ENCODE measurements at regions not wholly inside any gene's neighbourhood (a gene's known extent, or its start where the extent isn't known, plus 50 kb on each side); places are given as distances from the start of the nearest gene placed in this dataset.

- Histone ChIP-seq H3K27ac (ENCODE audit: low read length) (no peak overlapping the region), H3K4me3 (ENCODE audit: low read depth in 1 of 2, low read length in 2 of 2) (no peak overlapping the region), H3K36me3 (ENCODE audit: control insufficient read depth in 1 of 2, insufficient read depth in 2 of 2, low read length in 2 of 2) (no peaks in the 10 kb centered on the region), H3K9me3 (ENCODE audit: control insufficient read depth in 1 of 2, low read length in 2 of 2) (no peaks in the 10 kb centered on the region), H3K4me1 (ENCODE audit: control insufficient read depth in 1 of 2, insufficient read depth in 2 of 2, low read length in 2 of 2) (no peaks in the 10 kb centered on the region), H3K27me3 (ENCODE audit: low read depth, low read length) (no peaks in the 10 kb centered on the region)
These were observed 78.4 kb upstream of the ARHGEF7 start for GRCh38 chr13:111036665-111037064.

- H3K4me1 ChIP-seq (ENCODE audit: control insufficient read depth in 1 of 2, insufficient read depth in 2 of 2, low read length in 2 of 2) = no peaks in the 10 kb centered on the region
- no peaks in the 10 kb centered on the region for H3K9me3 ChIP-seq (ENCODE audit: control insufficient read depth in 1 of 2, low read length in 2 of 2)
- no peak overlapping the region for H3K27ac ChIP-seq (ENCODE audit: low read length)
- no peak overlapping the region for H3K4me3 ChIP-seq (ENCODE audit: low read depth in 1 of 2, low read length in 2 of 2)
- H3K27me3 ChIP-seq (ENCODE audit: low read depth, low read length) = no peaks in the 10 kb centered on the region
- H3K36me3 ChIP-seq (ENCODE audit: control insufficient read depth in 1 of 2, insufficient read depth in 2 of 2, low read length in 2 of 2) = no peaks in the 10 kb centered on the region
These were observed 79.2 kb upstream of the ARHGEF7 start for GRCh38 chr13:111035861-111036260.

- Histone ChIP-seq H3K4me3 (ENCODE audit: low read depth in 1 of 2, low read length in 2 of 2) (no peak overlapping the region), H3K4me1 (ENCODE audit: control insufficient read depth in 1 of 2, insufficient read depth in 2 of 2, low read length in 2 of 2) (no peaks in the 10 kb centered on the region), H3K27ac (ENCODE audit: low read length) (no peak overlapping the region), H3K9me3 (ENCODE audit: control insufficient read depth in 1 of 2, low read length in 2 of 2) (no peaks in the 10 kb centered on the region), H3K27me3 (ENCODE audit: low read depth, low read length) (no peaks in the 10 kb centered on the region), H3K36me3 (ENCODE audit: control insufficient read depth in 1 of 2, insufficient read depth in 2 of 2, low read length in 2 of 2) (no peaks in the 10 kb centered on the region)
These were observed 80.3 kb upstream of the ARHGEF7 start for GRCh38 chr13:111034811-111035210.

DNA sequence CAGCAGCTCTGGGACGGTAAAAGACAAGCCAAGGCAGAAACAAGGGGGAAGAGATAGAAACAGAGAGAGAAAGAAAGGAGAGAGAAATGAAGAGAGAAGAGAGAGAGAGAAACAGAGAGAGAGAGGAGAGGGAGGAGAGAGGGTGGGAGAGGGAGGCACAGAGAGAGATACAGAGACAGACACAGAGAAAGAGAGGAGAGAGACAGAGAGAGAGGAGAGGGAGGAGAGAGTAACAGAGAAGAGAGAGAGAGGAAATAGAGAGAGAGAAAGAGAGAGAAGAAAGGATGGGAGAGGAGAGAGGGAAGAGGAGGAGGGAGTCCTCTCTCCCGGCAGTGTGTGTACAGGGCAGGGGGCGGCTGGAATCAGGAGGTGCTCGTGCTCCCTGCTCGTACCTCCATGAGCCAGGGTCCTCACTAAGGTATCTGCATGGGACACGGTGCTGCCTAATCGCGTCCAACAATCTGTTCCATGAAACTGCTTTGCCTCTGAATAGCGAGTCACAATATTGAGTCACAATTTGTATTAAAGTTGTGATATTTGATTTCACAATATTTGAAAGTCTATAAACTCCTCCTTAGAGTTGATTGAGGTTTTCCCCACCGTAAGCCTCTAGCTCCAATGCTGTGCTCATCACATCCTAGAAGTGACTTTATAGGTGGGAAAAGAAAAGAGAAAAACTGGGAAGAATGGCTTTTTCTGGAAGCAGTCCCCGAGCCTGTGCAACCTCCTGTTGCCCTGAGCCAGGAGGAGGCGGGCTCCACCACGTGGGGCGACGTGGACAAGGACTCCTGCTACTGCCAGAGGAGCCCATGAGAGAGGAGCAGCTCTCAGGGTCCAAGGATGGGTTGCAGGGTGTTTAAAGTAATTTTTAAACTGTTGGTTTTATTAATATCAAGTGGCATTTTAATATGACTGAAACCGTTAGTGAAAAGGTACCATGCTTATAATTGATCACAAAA is 81.7 kb upstream of the ARHGEF7 start:
- no peaks in the 10 kb centered on the region for H3K36me3 ChIP-seq (ENCODE audit: control insufficient read depth in 1 of 2, insufficient read depth in 2 of 2, low read length in 2 of 2)
- no peaks in the 10 kb centered on the region for H3K4me1 ChIP-seq (ENCODE audit: control insufficient read depth in 1 of 2, insufficient read depth in 2 of 2, low read length in 2 of 2)
- H3K4me3 ChIP-seq (ENCODE audit: low read depth in 1 of 2, low read length in 2 of 2) = no peak overlapping the region
- H3K27ac ChIP-seq (ENCODE audit: low read length) = no peak overlapping the region
- H3K9me3 ChIP-seq (ENCODE audit: control insufficient read depth in 1 of 2, low read length in 2 of 2) = no peaks in the 10 kb centered on the region
- H3K27me3 ChIP-seq (ENCODE audit: low read depth, low read length) = no peaks in the 10 kb centered on the region

DNA sequence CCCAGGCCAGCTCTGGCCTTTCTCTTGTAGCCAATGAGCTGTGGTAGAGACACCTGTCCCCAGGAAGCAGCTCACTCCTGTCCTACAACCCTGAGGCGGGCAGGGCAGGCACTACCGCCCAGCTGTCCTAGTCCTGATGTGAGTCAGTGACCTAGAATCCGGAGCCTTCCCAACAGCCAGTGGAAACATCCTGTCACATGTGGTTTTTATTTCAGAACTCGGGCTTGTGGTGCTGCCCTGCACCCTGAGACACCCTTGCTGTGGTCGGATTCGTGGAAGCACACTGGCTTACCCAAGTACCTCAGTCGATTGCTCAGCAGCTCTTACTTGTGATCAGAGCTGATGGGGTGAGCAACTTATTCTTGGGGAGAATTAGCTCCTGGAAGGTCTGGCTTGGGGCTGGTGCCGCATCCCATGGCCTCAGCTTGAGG is 83.6 kb upstream of the ARHGEF7 start:
- no peaks in the 10 kb centered on the region for H3K4me1 ChIP-seq (ENCODE audit: control insufficient read depth in 1 of 2, insufficient read depth in 2 of 2, low read length in 2 of 2)
- H3K27ac ChIP-seq (ENCODE audit: low read length) = no peak overlapping the region

DNA sequence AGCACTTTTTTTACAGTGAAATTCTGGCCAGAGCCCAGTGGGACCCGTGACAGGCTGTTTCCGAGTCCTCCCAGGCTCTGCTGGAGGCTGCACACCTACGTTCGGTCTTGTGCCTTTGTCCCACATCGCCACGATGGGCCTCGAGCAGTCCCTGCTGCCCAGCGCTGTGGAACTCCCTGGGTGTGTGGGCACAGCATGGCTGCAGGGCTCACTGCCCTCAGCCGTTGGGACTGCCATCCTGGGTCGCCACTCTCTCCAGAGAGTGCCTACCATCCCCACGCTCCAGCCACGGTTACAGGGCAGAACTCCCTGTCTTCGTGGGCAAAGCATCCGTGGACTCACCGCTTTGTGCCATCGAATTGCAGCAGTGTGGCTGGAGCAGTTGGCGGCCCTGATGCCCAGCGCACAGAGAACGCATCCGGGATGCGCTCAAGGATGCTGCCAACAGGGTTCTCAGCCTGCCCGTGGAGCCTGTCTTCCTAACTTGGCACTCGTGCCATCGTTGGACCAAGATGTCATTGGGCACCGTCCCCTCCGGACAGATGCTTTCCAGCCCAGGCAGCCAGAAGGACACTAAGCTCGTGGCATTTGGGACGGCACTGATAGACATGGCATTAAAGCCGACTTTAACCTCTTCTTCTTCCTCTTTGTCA is 85.0 kb upstream of the ARHGEF7 start:
- H3K36me3 ChIP-seq (ENCODE audit: control insufficient read depth in 1 of 2, insufficient read depth in 2 of 2, low read length in 2 of 2) = no peaks in the 10 kb centered on the region
- no peak overlapping the region for H3K4me3 ChIP-seq (ENCODE audit: low read depth in 1 of 2, low read length in 2 of 2)
- no peaks in the 10 kb centered on the region for H3K4me1 ChIP-seq (ENCODE audit: control insufficient read depth in 1 of 2, insufficient read depth in 2 of 2, low read length in 2 of 2)
- H3K27me3 ChIP-seq (ENCODE audit: low read depth, low read length) = no peaks in the 10 kb centered on the region
- H3K27ac ChIP-seq (ENCODE audit: low read length) = no peak overlapping the region
- H3K9me3 ChIP-seq (ENCODE audit: control insufficient read depth in 1 of 2, low read length in 2 of 2) = no peaks in the 10 kb centered on the region

More for the DNA sequence above, 83.6 kb upstream of the ARHGEF7 start:
- Histone ChIP-seq H3K4me3 (ENCODE audit: low read depth in 1 of 2, low read length in 2 of 2) (no peak overlapping the region), H3K36me3 (ENCODE audit: control insufficient read depth in 1 of 2, insufficient read depth in 2 of 2, low read length in 2 of 2) (no peaks in the 10 kb centered on the region), H3K27me3 (ENCODE audit: low read depth, low read length) (no peaks in the 10 kb centered on the region), H3K9me3 (ENCODE audit: control insufficient read depth in 1 of 2, low read length in 2 of 2) (no peaks in the 10 kb centered on the region)

DNA sequence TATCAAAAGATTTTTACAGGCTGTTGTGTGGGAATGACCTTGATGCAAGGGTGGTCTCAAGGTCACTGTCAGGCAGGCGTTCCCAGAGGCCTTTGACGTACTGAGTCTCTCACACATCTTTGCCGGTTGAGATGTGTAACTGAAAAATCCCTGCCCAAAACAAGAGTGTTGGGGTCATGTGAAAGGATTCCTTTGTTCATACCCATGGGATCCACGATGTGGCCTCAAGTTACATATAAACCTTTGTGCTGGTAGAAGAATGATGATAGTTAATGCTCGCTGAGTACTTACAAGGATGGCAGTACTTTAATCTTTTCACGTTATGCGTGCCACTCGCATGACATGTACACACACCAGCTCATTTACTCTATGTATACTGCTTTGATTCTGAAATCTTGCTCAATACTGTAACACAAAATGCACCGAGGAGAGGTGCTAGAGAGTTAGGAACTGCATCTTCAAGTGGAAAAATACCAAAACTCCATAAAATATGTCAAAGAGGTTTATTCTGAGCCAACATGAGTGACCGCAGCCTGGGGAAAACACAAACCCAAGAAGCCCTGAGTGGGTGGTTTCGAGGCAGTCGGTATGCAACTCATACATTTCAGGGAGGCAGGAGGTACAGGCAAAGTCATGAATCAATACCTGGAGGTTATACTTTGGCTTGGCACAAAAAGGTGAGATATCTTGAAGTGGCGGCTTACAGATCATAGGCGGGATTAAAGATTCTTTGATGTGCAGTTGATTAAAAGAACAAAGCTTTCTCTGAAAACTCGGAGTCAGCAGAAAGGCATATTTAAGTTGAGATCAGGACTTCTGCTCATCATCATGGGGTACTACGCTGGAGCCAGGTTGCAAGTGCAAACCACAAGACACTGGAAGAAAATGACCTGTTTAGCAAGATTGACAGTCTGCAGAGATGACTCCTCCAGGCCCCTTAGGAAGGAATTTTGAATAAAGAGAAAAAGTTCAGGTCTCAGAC is 87.4 kb upstream of the ARHGEF7 start:
- no peaks in the 10 kb centered on the region for H3K9me3 ChIP-seq (ENCODE audit: control insufficient read depth in 1 of 2, low read length in 2 of 2)
- no peak overlapping the region for H3K4me3 ChIP-seq (ENCODE audit: low read depth in 1 of 2, low read length in 2 of 2)
- H3K27ac ChIP-seq (ENCODE audit: low read length) = no peak overlapping the region
- H3K27me3 ChIP-seq (ENCODE audit: low read depth, low read length) = no peaks in the 10 kb centered on the region
- H3K36me3 ChIP-seq (ENCODE audit: control insufficient read depth in 1 of 2, insufficient read depth in 2 of 2, low read length in 2 of 2) = no peaks in the 10 kb centered on the region
- no peaks in the 10 kb centered on the region for H3K4me1 ChIP-seq (ENCODE audit: control insufficient read depth in 1 of 2, insufficient read depth in 2 of 2, low read length in 2 of 2)

DNA sequence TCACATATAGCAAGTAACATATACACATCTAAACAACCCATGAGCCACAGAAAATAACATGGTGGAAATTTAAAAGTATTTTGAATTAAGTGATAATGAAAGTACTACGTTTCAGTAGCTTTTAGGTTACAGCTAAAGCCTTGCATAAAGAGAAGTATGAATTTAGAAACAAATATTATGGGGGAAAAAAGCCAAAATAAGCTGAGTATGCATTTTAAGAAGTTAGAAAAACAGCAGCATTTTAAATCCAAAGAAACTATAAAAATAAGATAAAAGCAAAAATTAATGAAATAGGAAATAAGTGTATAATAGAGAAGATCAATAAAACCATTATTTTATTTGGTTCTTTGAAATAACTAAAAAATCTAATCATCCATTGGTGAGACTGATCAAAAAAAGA is 89.8 kb upstream of the ARHGEF7 start:
- H3K27ac ChIP-seq (ENCODE audit: low read length) = no peak overlapping the region
- no peaks in the 10 kb centered on the region for H3K36me3 ChIP-seq (ENCODE audit: control insufficient read depth in 1 of 2, insufficient read depth in 2 of 2, low read length in 2 of 2)
- no peaks in the 10 kb centered on the region for H3K27me3 ChIP-seq (ENCODE audit: low read depth, low read length)
- no peak overlapping the region for H3K4me3 ChIP-seq (ENCODE audit: low read depth in 1 of 2, low read length in 2 of 2)
- no peaks in the 10 kb centered on the region for H3K4me1 ChIP-seq (ENCODE audit: control insufficient read depth in 1 of 2, insufficient read depth in 2 of 2, low read length in 2 of 2)
- H3K9me3 ChIP-seq (ENCODE audit: control insufficient read depth in 1 of 2, low read length in 2 of 2) = peaks cover 7 to 18% of the 10 kb centered on the region in 2 donors

- H3K27me3 ChIP-seq (ENCODE audit: low read depth, low read length) = no peaks in the 10 kb centered on the region
- no peaks in the 10 kb centered on the region for H3K4me1 ChIP-seq (ENCODE audit: control insufficient read depth in 1 of 2, insufficient read depth in 2 of 2, low read length in 2 of 2)
- peaks cover 7 to 22% of the 10 kb centered on the region in 2 donors for H3K9me3 ChIP-seq (ENCODE audit: control insufficient read depth in 1 of 2, low read length in 2 of 2)
- no peak overlapping the region for H3K4me3 ChIP-seq (ENCODE audit: low read depth in 1 of 2, low read length in 2 of 2)
- no peak overlapping the region for H3K27ac ChIP-seq (ENCODE audit: low read length)
- H3K36me3 ChIP-seq (ENCODE audit: control insufficient read depth in 1 of 2, insufficient read depth in 2 of 2, low read length in 2 of 2) = no peaks in the 10 kb centered on the region
These were observed 92.2 kb upstream of the ARHGEF7 start for GRCh38 chr13:111022886-111023285.

DNA sequence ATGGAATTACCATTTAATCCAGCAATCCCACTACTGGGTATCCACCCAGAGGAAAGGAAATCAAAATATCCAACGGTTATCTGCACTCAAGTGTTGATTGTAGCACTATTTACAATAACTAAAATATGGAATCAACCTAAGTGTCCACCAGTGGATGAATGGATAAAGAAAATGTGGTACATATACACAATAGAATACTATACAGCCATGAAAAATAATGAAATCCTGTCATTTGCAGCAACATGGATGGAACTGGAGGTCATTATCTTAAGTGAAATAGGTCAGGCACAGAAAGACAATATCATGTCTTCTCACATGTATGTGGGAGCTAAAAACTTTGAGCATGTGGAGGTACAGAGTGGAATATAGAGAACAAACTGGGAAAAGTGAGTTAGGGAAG is 92.9 kb upstream of the ARHGEF7 start:
- Histone ChIP-seq H3K4me1 (ENCODE audit: control insufficient read depth in 1 of 2, insufficient read depth in 2 of 2, low read length in 2 of 2) (no peaks in the 10 kb centered on the region), H3K36me3 (ENCODE audit: control insufficient read depth in 1 of 2, insufficient read depth in 2 of 2, low read length in 2 of 2) (no peaks in the 10 kb centered on the region), H3K4me3 (ENCODE audit: low read depth in 1 of 2, low read length in 2 of 2) (no peak overlapping the region), H3K9me3 (ENCODE audit: control insufficient read depth in 1 of 2, low read length in 2 of 2) (peaks cover 7 to 22% of the 10 kb centered on the region in 2 donors), H3K27me3 (ENCODE audit: low read depth, low read length) (no peaks in the 10 kb centered on the region), H3K27ac (ENCODE audit: low read length) (no peak overlapping the region)

DNA sequence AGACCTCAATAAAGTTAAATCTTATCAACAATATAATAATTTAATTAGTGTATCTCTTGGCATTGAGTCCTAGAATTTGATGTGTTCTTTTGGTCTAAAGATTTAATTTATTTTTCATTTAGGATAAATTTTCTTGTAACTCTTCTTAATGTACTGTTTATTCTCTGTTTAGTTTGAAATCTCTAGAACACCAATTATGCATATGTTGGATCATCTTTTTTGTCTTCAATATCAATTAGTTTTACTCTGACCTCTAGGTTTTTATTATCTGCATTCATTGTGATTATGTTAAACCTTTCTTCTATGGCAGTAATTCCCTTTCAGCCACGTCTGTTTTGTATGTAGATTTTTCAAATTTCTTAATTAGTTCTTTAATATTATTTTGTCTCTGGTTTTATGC is 93.8 kb upstream of the ARHGEF7 start:
- H3K27ac ChIP-seq (ENCODE audit: low read length) = no peak overlapping the region
- no peak overlapping the region for H3K4me3 ChIP-seq (ENCODE audit: low read depth in 1 of 2, low read length in 2 of 2)
- H3K36me3 ChIP-seq (ENCODE audit: control insufficient read depth in 1 of 2, insufficient read depth in 2 of 2, low read length in 2 of 2) = no peaks in the 10 kb centered on the region
- peaks cover 7 to 22% of the 10 kb centered on the region in 2 donors for H3K9me3 ChIP-seq (ENCODE audit: control insufficient read depth in 1 of 2, low read length in 2 of 2)
- no peaks in the 10 kb centered on the region for H3K27me3 ChIP-seq (ENCODE audit: low read depth, low read length)
- no peaks in the 10 kb centered on the region for H3K4me1 ChIP-seq (ENCODE audit: control insufficient read depth in 1 of 2, insufficient read depth in 2 of 2, low read length in 2 of 2)

All from muscle layer of duodenum (tissue), 2 donors.